Epithelial cell of esophagus (primary cell): ENCODE measurements at regions not wholly inside any gene's neighbourhood (a gene's known extent, or its start where the extent isn't known, plus 50 kb on each side); places are given as distances from the start of the nearest gene placed in this dataset.
A peak's percentile ranks its signal among the peaks of the same experiment; 100 is the strongest.
"Not testable (repeated sequence)": the region's sequence is repeated elsewhere in the genome, so short reads cannot be mapped to it uniquely, and the experiment has no call there.

Experiments
- DNase-seq: peaks from one replicate; pipeline ENCODE4 v3.0.0; 2010; ENCODE audit warnings: low read depth
- H3K4me3 ChIP-seq: 2 replicates; pipeline ENCODE4 v1.5.1; 2011; ENCODE audit warnings: mild to moderate bottlenecking, low read length, control low read depth
- TF ChIP-seq, protein P1 (sequence below): IDR thresholded peaks from 2 replicates; pipeline ENCODE4 v1.5.1; 2011; ENCODE audit warnings: low read depth, mild to moderate bottlenecking, low read length, control low read depth, inconsistent platforms; ENCODE audit not compliant: insufficient read depth; ENCODE audit errors: missing control alignments

- no peak for DNase-seq
- H3K4me3 ChIP-seq: no peak overlapping the region
- TF ChIP-seq, protein P1, sequence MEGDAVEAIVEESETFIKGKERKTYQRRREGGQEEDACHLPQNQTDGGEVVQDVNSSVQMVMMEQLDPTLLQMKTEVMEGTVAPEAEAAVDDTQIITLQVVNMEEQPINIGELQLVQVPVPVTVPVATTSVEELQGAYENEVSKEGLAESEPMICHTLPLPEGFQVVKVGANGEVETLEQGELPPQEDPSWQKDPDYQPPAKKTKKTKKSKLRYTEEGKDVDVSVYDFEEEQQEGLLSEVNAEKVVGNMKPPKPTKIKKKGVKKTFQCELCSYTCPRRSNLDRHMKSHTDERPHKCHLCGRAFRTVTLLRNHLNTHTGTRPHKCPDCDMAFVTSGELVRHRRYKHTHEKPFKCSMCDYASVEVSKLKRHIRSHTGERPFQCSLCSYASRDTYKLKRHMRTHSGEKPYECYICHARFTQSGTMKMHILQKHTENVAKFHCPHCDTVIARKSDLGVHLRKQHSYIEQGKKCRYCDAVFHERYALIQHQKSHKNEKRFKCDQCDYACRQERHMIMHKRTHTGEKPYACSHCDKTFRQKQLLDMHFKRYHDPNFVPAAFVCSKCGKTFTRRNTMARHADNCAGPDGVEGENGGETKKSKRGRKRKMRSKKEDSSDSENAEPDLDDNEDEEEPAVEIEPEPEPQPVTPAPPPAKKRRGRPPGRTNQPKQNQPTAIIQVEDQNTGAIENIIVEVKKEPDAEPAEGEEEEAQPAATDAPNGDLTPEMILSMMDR: no peak
These were observed 158.4 kb upstream of the PLXNC1 start for GRCh38 chr12:93989949-93990348.

GRCh38 chr12:93990832-93991803 is 157.3 kb upstream of the PLXNC1 start:
- TF ChIP-seq, protein P1: peak; percentile 37
- DNase-seq: peak; percentile 29
- H3K4me3 ChIP-seq: no peak overlapping the region

GRCh38 chr12:93991829-93992461 is 156.4 kb upstream of the PLXNC1 start:
- DNase-seq: no peak
- no peak overlapping the region for H3K4me3 ChIP-seq
- TF ChIP-seq, protein P1: no peak

DNA sequence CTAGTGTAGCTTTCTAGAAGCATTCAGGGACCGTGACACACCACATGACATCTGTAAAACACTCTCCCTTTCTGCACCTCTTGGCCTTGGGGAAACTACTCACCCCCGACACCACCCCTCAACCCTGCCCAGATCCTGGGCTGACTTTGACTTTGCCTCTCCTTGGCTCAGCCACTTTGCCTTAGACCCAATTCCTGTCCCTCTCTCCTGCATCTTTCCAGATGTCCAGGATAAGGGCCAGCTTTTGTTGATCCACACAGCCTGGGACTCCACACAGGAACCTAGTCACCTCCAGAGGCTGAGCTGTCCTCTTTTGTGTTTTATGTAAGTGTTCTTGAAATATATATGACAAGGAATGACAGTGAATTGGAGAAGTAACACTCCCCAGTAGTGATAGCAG is 153.7 kb upstream of the PLXNC1 start:
- no peak for DNase-seq
- TF ChIP-seq, protein P1: no peak

GRCh38 chr12:93996321-93996720 is 152.1 kb upstream of the PLXNC1 start:
- TF ChIP-seq, protein P1: no peak
- no peak overlapping the region for H3K4me3 ChIP-seq
- DNase-seq: no peak

More for the DNA sequence above, 153.7 kb upstream of the PLXNC1 start:
- H3K4me3 ChIP-seq: no peak overlapping the region

GRCh38 chr12:94001691-94002090 is 146.7 kb upstream of the PLXNC1 start:
- H3K4me3 ChIP-seq: no peak overlapping the region
- TF ChIP-seq, protein P1: no peak
- DNase-seq: no peak

DNA sequence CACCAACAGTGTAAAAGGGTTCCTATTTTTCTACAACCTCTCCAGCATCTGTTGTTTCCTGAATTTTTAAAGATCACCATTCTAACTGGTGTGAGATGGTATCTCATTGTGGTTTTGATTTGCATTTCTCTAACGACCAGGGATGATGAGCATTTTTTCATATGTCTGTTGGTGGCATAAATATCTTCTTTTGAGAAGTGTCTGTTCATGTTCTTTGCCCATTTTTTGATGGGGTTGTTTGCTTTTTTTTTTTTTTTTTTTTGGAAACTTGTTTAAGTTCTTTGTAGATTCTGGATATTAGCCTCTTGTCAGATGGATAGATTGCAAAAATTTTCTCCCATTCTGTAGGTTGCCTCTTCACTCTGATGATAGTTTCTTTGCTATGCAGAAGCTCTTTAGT is 145.5 kb upstream of the PLXNC1 start:
- not testable (repeated sequence) for DNase-seq, H3K4me3 ChIP-seq

DNA sequence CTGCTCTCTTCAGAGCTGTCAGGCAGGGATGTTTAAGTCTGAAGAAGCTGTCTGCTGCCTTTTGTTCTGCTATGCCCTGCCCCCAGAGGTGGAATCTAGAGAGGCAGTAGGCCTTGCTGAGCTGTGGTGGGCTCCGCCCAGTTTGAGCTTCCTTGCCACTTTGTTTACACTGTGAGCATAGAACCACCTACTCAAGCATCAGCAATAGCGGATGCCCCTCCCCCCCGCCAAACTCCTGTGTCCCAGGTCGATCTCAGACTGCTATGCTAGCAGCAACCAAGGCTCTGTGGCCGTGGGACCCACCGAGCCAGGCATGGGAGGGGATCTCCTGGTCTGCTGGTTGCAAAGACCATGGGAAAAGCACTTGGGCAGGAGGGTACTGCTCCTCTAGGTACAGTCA is 140.5 kb upstream of the PLXNC1 start:
- DNase-seq, H3K4me3 ChIP-seq: not testable (repeated sequence)
